ENCODE measurements at regions not wholly inside any gene's neighbourhood (a gene's known extent, or its start where the extent isn't known, plus 50 kb on each side); places are given as distances from the start of the nearest gene placed in this dataset.

DNA sequence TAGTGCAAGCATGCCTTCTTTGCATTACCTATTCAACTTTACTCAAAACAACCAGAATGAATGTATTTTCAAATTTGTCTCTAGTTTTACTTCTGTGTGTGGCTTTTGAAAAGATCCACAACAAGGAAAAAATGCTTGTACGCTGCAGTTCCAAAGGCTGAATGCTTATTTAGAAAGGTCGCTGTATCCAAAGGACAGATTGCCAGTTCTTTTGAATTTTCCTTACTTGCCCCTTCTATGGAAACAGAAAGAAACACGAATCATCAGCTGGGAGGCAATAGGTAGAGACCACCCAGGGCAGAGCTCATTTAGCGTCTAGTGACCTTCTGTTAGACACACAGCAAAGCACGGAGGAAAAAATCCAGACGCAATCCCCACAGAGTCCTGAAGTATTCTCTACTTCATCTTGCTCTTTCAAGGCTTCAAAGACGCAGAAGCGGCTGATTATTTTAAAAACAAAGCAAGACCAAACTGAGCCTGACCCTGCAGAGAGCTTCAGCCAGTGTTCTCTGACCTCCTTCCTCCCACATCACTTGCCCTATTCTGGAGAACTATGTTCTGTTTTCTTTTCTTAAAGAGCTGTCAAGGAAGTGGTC lies 674.6 kb upstream of the SGCG start:
- TF ChIP-seq, protein P1, sequence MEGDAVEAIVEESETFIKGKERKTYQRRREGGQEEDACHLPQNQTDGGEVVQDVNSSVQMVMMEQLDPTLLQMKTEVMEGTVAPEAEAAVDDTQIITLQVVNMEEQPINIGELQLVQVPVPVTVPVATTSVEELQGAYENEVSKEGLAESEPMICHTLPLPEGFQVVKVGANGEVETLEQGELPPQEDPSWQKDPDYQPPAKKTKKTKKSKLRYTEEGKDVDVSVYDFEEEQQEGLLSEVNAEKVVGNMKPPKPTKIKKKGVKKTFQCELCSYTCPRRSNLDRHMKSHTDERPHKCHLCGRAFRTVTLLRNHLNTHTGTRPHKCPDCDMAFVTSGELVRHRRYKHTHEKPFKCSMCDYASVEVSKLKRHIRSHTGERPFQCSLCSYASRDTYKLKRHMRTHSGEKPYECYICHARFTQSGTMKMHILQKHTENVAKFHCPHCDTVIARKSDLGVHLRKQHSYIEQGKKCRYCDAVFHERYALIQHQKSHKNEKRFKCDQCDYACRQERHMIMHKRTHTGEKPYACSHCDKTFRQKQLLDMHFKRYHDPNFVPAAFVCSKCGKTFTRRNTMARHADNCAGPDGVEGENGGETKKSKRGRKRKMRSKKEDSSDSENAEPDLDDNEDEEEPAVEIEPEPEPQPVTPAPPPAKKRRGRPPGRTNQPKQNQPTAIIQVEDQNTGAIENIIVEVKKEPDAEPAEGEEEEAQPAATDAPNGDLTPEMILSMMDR (IDR thresholded peaks at IDR 0.05) = no peak
- no peak for TF ChIP-seq POLR2A (IDR thresholded peaks at IDR 0.05)
